ENCODE measurements at regions not wholly inside any gene's neighbourhood (a gene's known extent, or its start where the extent isn't known, plus 50 kb on each side); places are given as distances from the start of the nearest gene placed in this dataset.

- TF ChIP-seq ZNF398 (CRISPR knock-in tag; IDR thresholded peaks at IDR 0.05) (no peak), ZNF740 (CRISPR knock-in tag; IDR thresholded peaks at IDR 0.05) (no peak), ZNF740 (tag; IDR thresholded peaks at IDR 0.05) (no peak)
These were observed 101.4 kb upstream of the GLI3 start (continued) for GRCh38 chr7:42338231-42338915.

- no peak for DNase-seq (ENCODE audit: extremely low read depth in 1 of 4, low spot score in 3 of 4)
- no peaks in the 10 kb centered on the region for H3K36me3 ChIP-seq (ENCODE audit: control insufficient read depth, insufficient read depth, low read length)
- no peaks in the 10 kb centered on the region for H3K9me1 ChIP-seq (ENCODE audit: control insufficient read depth, insufficient read depth, low read length)
- H3K4me3 ChIP-seq: no peak overlapping the region
- POLR2A ChIA-PET: no interaction called here
- WGBS (ENCODE audit: insufficient coverage, low coverage, missing lambda C conversion rate): under 1% methylated on average over 13 of the region's 13 CpGs
- no peaks in the 10 kb centered on the region for H3K9me3 ChIP-seq (replicated peaks; ENCODE audit: control insufficient read depth, insufficient read depth, low read depth, low read length)
- H3K27me3 ChIP-seq (ENCODE audit: control insufficient read depth in 2 of 2, insufficient read depth in 2 of 2, low read length in 2 of 2): peaks cover 0 to 4% of the 10 kb centered on the region in 2 experiments; a peak in 1 of 5 replicates
- intact Hi-C loops (cut with micrococcal nuclease) (no loop called here), in situ Hi-C loops (cut with MboI) (no loop called here)
- H3K9ac ChIP-seq (ENCODE audit: insufficient read depth in 1 of 2, low read depth in 2 of 2, low read length in 2 of 2): no peak overlapping the region
- no peaks in the 10 kb centered on the region for H3K79me2 ChIP-seq (ENCODE audit: control insufficient read depth, insufficient read depth, low read length)
- TF ChIP-seq HMGN3 (IDR thresholded peaks at IDR 0.05; ENCODE audit: borderline replicate concordance, extremely low read depth, insufficient read length, low read depth, low read length): no peak
- TF ChIP-seq NCOR1 (IDR thresholded peaks at IDR 0.05): no peak
- TF ChIP-seq ZNF143 (CRISPR knock-in tag; IDR thresholded peaks at IDR 0.05): no peak
- no peak for TF ChIP-seq ETV5 (CRISPR knock-in tag; IDR thresholded peaks at IDR 0.05; ENCODE audit: low read depth)
- no peak for TF ChIP-seq SRSF1 (IDR thresholded peaks at IDR 0.05; ENCODE audit: low read depth, low read length)
- TF ChIP-seq RERE (CRISPR knock-in tag; IDR thresholded peaks at IDR 0.05; ENCODE audit: borderline replicate concordance): no peak
- TF ChIP-seq ZNF140 (CRISPR knock-in tag; IDR thresholded peaks at IDR 0.05): no peak
- no peak overlapping the region for H2AFZ ChIP-seq (ENCODE audit: low read depth, low read length)
- CTCF ChIA-PET (ENCODE audit: low intra/inter-chr PET ratio): no interaction called here
- H3K4me1 ChIP-seq (replicated peaks in 1 of 2; ENCODE audit: control insufficient read depth in 2 of 2, insufficient read depth in 2 of 2, low read length in 2 of 2): no peaks in the 10 kb centered on the region
- FAIRE-seq: no peak
- no peak overlapping the region for H3K27ac ChIP-seq (ENCODE audit: extremely low read depth, low read depth, low read length)
- H4K20me1 ChIP-seq (replicated peaks; ENCODE audit: control insufficient read depth, insufficient read depth, low read length): no peaks in the 10 kb centered on the region; the same call in 1 of the 2 replicates
- ATAC-seq: no peak
- BruUV-seq (replicated peaks): no TSS peak
- H3K4me2 ChIP-seq (ENCODE audit: insufficient read depth, low read length): no peak overlapping the region
These were observed 100.4 kb upstream of the GLI3 start for GRCh38 chr7:42337225-42337905.

All from K562 (cell line).